ENCODE measurements at regions not wholly inside any gene's neighbourhood (a gene's known extent, or its start where the extent isn't known, plus 50 kb on each side); places are given as distances from the start of the nearest gene placed in this dataset.

DNA sequence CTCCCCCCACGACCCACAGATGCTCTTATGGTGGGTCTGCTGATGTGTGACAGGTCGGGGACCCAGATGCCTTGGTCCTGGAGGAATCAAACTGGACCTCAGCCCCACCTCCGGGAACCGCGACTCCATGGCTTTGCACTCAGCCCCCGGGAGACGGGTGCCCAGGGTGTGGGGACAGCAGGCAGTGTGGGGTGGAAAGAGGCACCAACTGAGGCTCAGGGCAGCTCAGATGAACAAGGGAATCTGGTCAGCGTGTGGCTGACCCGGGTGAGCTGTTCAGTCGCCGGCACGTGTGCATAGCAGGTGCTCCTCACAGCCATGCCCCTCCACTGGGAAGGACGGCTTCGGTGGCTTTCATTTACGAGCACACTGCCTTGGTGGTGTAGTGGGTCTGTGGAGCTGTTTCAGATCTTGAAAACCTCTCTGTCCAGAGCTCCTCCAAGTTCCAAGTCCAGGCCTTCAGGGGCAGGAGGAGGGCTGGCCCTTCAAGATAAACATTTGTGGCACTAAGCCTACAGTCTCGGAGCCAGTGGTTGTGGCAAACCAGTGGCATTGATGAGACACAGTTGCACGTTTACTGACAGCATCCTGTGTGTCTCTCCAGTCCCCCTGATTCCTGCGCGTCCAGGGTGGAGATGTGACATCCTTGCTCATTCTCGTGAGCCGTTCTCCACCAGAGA, 471.2 kb upstream of the HS6ST1 start:
- Histone ChIP-seq H3K27ac (ENCODE audit: insufficient read depth, low read length, poor library complexity, severe bottlenecking) (no peak overlapping the region), H3K9me3 (ENCODE audit: control insufficient read depth, low read length) (no peaks in the 10 kb centered on the region), H3K4me1 (ENCODE audit: control insufficient read depth, insufficient read depth, low read length, poor library complexity, severe bottlenecking) (no peaks in the 10 kb centered on the region), H3K27me3 (replicated peaks; ENCODE audit: control insufficient read depth, insufficient read depth, low read length, poor library complexity, severe bottlenecking) (no peaks in the 10 kb centered on the region), H3K4me3 (ENCODE audit: insufficient read depth, low read depth, low read length, poor library complexity, severe bottlenecking) (no peak overlapping the region), H3K36me3 (ENCODE audit: control insufficient read depth, insufficient read depth, low read length) (no peaks in the 10 kb centered on the region)
- no peak for DNase-seq

DNA sequence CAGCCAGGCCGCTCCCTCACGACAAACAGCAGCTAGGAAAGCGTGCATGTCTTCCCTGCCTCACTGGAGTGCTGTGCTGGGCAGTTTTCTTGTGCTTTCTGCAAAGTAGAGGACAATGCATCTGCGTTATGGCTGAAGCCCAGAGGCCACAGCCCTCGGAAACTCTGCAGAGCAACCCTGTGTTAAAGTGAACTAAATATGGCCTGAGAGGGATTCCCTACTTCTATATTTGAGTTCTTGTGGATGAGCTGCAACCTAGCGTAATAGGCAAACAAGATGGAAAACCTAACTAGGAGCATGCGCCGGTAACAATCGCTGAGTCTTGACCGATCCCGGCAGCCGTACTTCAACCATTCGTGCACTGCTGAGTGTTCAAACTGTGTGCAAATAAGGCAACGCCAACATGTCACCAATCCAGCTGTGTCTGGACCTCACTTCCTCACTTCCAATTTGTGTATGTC, 471.9 kb upstream of the HS6ST1 start:
- Histone ChIP-seq H3K4me3 (ENCODE audit: insufficient read depth, low read depth, low read length, poor library complexity, severe bottlenecking) (no peak overlapping the region), H3K36me3 (ENCODE audit: control insufficient read depth, insufficient read depth, low read length) (no peaks in the 10 kb centered on the region), H3K9me3 (ENCODE audit: control insufficient read depth, low read length) (no peaks in the 10 kb centered on the region), H3K4me1 (ENCODE audit: control insufficient read depth, insufficient read depth, low read length, poor library complexity, severe bottlenecking) (no peaks in the 10 kb centered on the region), H3K27me3 (replicated peaks; ENCODE audit: control insufficient read depth, insufficient read depth, low read length, poor library complexity, severe bottlenecking) (no peaks in the 10 kb centered on the region), H3K27ac (ENCODE audit: insufficient read depth, low read length, poor library complexity, severe bottlenecking) (no peak overlapping the region)
- DNase-seq, result no peak

DNA sequence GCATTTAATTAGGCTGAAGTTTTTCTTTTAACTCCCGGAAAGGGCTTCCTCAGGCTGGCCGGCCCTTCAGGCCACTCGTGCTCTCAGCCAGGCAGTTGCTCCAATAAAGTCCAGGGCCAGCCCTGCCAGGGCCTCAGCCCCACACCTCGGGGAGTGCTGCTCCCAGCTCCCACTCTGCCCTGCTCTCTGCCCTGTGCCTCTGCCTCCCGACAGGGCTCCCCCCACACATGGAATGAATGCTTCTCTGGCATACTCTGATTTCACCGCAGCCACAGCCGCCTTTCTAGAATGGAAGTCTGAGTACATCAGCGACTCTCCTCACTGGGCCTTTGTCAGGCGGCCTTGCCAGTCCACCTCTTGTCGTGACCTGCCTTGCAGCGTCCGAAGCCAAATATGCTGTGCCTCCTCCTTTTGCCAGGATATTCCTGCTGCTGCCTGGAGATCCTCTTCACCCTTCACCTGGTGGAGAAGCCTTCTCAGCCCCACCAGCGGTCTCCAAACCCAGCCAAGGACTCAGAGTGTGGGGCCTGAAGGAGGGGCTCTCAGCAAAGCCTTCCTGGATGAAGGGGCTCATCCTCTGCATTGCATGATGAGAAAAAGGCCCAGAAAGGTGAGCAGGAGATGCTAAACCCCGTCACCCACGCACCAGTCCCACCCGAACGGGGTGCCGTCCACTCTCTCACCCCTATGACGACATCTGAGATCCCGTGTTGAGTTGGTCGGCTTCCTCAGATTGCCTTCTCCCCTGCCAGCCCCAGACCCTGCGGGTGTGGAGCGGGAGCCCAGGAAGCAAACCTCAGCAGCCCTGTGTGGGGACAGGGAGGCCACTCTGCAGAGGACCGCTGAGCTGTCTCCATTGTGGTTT, 472.7 kb upstream of the HS6ST1 start:
- DNase-seq, result no peak

DNA sequence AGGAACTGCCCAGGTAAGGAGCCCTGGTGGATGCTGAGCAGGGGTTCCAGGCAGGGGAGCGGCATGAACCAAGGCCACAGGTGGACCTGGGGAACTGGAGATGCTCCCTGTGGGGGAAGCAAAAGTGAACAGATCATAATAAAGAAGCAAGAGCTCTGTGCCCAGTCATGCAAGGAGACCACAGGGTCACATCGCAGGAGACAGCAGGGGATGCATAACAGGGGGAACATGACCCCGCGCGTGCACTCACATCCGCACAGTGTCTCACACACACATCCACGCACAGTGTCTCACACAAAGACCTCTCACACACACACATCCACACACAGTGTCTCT, 473.3 kb upstream of the HS6ST1 start:
- Histone ChIP-seq H3K36me3 (ENCODE audit: control insufficient read depth, insufficient read depth, low read length) (no peaks in the 10 kb centered on the region), H3K9me3 (ENCODE audit: control insufficient read depth, low read length) (no peaks in the 10 kb centered on the region), H3K27ac (ENCODE audit: insufficient read depth, low read length, poor library complexity, severe bottlenecking) (no peak overlapping the region), H3K4me1 (ENCODE audit: control insufficient read depth, insufficient read depth, low read length, poor library complexity, severe bottlenecking) (no peaks in the 10 kb centered on the region), H3K27me3 (replicated peaks; ENCODE audit: control insufficient read depth, insufficient read depth, low read length, poor library complexity, severe bottlenecking) (no peaks in the 10 kb centered on the region), H3K4me3 (ENCODE audit: insufficient read depth, low read depth, low read length, poor library complexity, severe bottlenecking) (no peak overlapping the region)
- no peak for DNase-seq

More for the DNA sequence above, 472.7 kb upstream of the HS6ST1 start:
- no peak overlapping the region for H3K27ac ChIP-seq (ENCODE audit: insufficient read depth, low read length, poor library complexity, severe bottlenecking)
- no peaks in the 10 kb centered on the region for H3K27me3 ChIP-seq (replicated peaks; ENCODE audit: control insufficient read depth, insufficient read depth, low read length, poor library complexity, severe bottlenecking)
- no peak overlapping the region for H3K4me3 ChIP-seq (ENCODE audit: insufficient read depth, low read depth, low read length, poor library complexity, severe bottlenecking)
- H3K36me3 ChIP-seq (ENCODE audit: control insufficient read depth, insufficient read depth, low read length), result no peaks in the 10 kb centered on the region
- H3K4me1 ChIP-seq (ENCODE audit: control insufficient read depth, insufficient read depth, low read length, poor library complexity, severe bottlenecking), result no peaks in the 10 kb centered on the region
- H3K9me3 ChIP-seq (ENCODE audit: control insufficient read depth, low read length), result no peaks in the 10 kb centered on the region

DNA sequence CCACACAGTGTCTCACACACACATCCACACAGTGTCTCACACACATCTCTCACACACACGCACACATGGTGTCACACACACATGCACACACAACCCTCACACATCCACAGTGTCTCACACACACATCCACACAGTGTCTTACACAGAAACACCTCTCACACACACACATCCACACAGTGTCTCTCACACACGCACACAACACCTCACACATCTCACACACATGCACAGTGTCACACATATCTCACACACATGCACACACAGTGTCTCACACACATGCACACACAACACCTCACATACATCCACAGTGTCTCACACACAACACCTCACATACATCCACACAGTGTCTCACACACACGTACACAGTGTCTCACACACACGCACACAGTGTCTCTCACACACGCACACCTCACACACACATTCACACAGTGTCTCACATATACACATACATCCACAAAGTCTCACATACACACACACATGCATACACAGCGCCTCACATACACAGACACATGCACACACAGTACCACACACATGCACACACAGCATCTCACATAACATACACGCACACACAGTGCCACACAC, 473.9 kb upstream of the HS6ST1 start:
- Histone ChIP-seq H3K27ac (ENCODE audit: insufficient read depth, low read length, poor library complexity, severe bottlenecking) (no peak overlapping the region), H3K36me3 (ENCODE audit: control insufficient read depth, insufficient read depth, low read length) (no peaks in the 10 kb centered on the region), H3K4me3 (ENCODE audit: insufficient read depth, low read depth, low read length, poor library complexity, severe bottlenecking) (no peak overlapping the region), H3K9me3 (ENCODE audit: control insufficient read depth, low read length) (no peaks in the 10 kb centered on the region), H3K4me1 (ENCODE audit: control insufficient read depth, insufficient read depth, low read length, poor library complexity, severe bottlenecking) (no peaks in the 10 kb centered on the region), H3K27me3 (replicated peaks; ENCODE audit: control insufficient read depth, insufficient read depth, low read length, poor library complexity, severe bottlenecking) (no peaks in the 10 kb centered on the region)
- no peak for DNase-seq

DNA sequence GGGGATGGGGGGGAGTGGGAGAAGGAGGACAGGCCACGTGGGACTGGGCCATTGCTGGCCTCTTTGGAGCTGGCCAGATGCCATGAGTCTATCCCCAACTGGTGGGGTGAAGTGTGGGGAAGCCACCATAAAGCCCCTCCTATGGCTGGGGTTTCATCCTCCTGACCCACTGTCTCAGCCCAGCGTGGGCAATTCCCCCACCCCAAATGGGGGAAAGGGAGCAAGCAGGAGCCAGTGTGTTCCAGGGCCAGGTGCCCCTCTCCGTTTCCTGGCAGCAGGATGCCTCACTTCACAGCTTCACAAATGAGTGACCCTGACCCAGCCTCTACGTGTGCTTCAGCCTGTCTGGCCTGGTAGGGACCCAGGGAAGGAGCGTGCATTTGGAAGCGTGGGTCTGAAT, 474.7 kb upstream of the HS6ST1 start:
- H3K27me3 ChIP-seq (replicated peaks; ENCODE audit: control insufficient read depth, insufficient read depth, low read length, poor library complexity, severe bottlenecking), result no peaks in the 10 kb centered on the region
- no peak overlapping the region for H3K27ac ChIP-seq (ENCODE audit: insufficient read depth, low read length, poor library complexity, severe bottlenecking)
- no peaks in the 10 kb centered on the region for H3K4me1 ChIP-seq (ENCODE audit: control insufficient read depth, insufficient read depth, low read length, poor library complexity, severe bottlenecking)
- no peaks in the 10 kb centered on the region for H3K36me3 ChIP-seq (ENCODE audit: control insufficient read depth, insufficient read depth, low read length)
- H3K4me3 ChIP-seq (ENCODE audit: insufficient read depth, low read depth, low read length, poor library complexity, severe bottlenecking), result no peak overlapping the region
- no peaks in the 10 kb centered on the region for H3K9me3 ChIP-seq (ENCODE audit: control insufficient read depth, low read length)
- DNase-seq, result no peak

DNA sequence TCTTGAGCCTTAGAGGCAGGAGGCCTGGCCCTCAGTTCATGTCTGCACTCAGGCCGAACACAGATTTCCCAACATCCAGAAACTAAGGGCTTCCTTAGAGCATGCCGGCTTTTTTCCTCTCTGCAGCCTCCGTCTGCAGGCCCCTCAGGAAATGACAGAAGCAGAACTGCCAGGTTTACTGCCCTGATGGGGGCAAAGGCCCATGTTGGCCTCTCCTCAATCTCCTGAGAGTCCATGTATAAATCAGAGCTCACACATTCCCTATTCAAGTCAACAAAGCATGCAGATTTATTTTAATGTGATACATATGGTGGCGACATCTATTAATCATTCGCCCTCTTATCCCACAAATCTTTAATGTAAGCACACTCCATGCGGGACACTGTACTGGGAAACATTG, 475.6 kb upstream of the HS6ST1 start:
- DNase-seq, result no peak
- H3K4me3 ChIP-seq (ENCODE audit: insufficient read depth, low read depth, low read length, poor library complexity, severe bottlenecking), result no peak overlapping the region
- H3K27ac ChIP-seq (ENCODE audit: insufficient read depth, low read length, poor library complexity, severe bottlenecking), result no peak overlapping the region

DNA sequence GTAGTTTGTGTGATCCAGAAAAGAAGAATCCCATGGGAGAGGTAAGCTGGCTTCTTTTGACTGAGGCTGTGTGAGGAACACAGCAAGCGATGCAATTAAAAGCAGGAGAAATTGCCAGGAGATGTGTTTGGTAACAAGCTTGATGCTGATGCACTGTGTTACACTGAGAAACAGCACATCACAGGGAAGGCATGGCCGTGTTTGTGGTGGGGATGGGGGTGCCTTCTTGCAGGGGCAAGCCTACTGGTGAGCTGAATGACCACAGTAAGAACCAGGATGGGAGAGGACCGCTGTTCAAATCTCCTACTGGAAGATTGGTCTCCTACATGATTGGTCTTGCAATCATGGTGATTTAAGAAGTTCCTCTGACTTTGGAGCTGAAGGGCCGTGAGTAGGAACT, 477.7 kb upstream of the HS6ST1 start:
- no peak for DNase-seq
- Histone ChIP-seq H3K27me3 (replicated peaks; ENCODE audit: control insufficient read depth, insufficient read depth, low read length, poor library complexity, severe bottlenecking) (no peaks in the 10 kb centered on the region), H3K4me3 (ENCODE audit: insufficient read depth, low read depth, low read length, poor library complexity, severe bottlenecking) (no peak overlapping the region), H3K36me3 (ENCODE audit: control insufficient read depth, insufficient read depth, low read length) (no peaks in the 10 kb centered on the region), H3K27ac (ENCODE audit: insufficient read depth, low read length, poor library complexity, severe bottlenecking) (no peak overlapping the region), H3K9me3 (ENCODE audit: control insufficient read depth, low read length) (no peaks in the 10 kb centered on the region), H3K4me1 (ENCODE audit: control insufficient read depth, insufficient read depth, low read length, poor library complexity, severe bottlenecking) (no peaks in the 10 kb centered on the region)

More for the DNA sequence above, 475.6 kb upstream of the HS6ST1 start:
- Histone ChIP-seq H3K27me3 (replicated peaks; ENCODE audit: control insufficient read depth, insufficient read depth, low read length, poor library complexity, severe bottlenecking) (no peaks in the 10 kb centered on the region), H3K9me3 (ENCODE audit: control insufficient read depth, low read length) (no peaks in the 10 kb centered on the region), H3K36me3 (ENCODE audit: control insufficient read depth, insufficient read depth, low read length) (no peaks in the 10 kb centered on the region), H3K4me1 (ENCODE audit: control insufficient read depth, insufficient read depth, low read length, poor library complexity, severe bottlenecking) (no peaks in the 10 kb centered on the region)

DNA sequence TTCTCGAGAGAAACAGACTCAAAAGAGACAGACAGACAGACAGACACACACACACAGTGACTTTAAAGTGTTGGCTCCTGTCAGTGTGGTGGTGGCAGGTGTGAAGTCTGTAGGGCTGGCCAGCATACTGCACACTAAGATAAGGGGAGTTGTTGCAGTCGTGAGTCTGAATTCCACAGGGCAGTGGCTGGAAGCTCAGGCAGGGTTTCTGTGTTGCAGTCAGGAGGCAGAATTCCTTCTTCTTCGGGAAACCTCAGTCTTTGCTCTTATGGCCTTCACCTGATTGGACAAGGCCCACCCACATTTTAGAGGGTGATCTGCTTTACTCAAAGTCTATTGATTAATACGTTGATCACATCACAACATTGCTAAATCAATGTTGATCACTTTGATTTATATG, 478.4 kb upstream of the HS6ST1 start:
- Histone ChIP-seq H3K27me3 (replicated peaks; ENCODE audit: control insufficient read depth, insufficient read depth, low read length, poor library complexity, severe bottlenecking) (no peaks in the 10 kb centered on the region), H3K36me3 (ENCODE audit: control insufficient read depth, insufficient read depth, low read length) (no peaks in the 10 kb centered on the region), H3K9me3 (ENCODE audit: control insufficient read depth, low read length) (no peaks in the 10 kb centered on the region), H3K4me3 (ENCODE audit: insufficient read depth, low read depth, low read length, poor library complexity, severe bottlenecking) (no peak overlapping the region), H3K4me1 (ENCODE audit: control insufficient read depth, insufficient read depth, low read length, poor library complexity, severe bottlenecking) (no peaks in the 10 kb centered on the region), H3K27ac (ENCODE audit: insufficient read depth, low read length, poor library complexity, severe bottlenecking) (no peak overlapping the region)
- no peak for DNase-seq

DNA sequence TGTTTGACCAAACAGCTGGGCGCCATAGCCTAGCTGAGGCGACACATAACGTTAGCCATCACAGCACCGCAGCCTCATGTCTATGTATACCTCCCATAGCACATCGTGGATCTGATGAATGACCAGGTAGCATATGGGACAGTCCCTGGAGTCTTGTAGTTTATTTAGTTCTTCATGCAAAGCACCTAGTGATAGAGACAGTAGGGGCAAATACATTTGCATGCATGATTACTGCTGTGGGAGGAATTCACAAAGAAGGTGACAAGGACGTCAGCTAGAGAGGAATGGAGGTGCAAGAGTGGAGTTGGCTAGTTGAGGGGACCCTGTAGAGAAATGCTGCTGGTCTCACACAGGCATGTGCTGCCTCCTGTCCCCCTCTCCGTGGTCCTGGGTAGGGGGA, 478.9 kb upstream of the HS6ST1 start:
- no peak for DNase-seq
- Histone ChIP-seq H3K36me3 (ENCODE audit: control insufficient read depth, insufficient read depth, low read length) (no peaks in the 10 kb centered on the region), H3K9me3 (ENCODE audit: control insufficient read depth, low read length) (no peaks in the 10 kb centered on the region), H3K4me1 (ENCODE audit: control insufficient read depth, insufficient read depth, low read length, poor library complexity, severe bottlenecking) (no peaks in the 10 kb centered on the region), H3K27me3 (replicated peaks; ENCODE audit: control insufficient read depth, insufficient read depth, low read length, poor library complexity, severe bottlenecking) (no peaks in the 10 kb centered on the region), H3K27ac (ENCODE audit: insufficient read depth, low read length, poor library complexity, severe bottlenecking) (no peak overlapping the region), H3K4me3 (ENCODE audit: insufficient read depth, low read depth, low read length, poor library complexity, severe bottlenecking) (no peak overlapping the region)
